Right renal pelvis (tissue), 4 donors: ENCODE measurements at regions not wholly inside any gene's neighbourhood (a gene's known extent, or its start where the extent isn't known, plus 50 kb on each side); places are given as distances from the start of the nearest gene placed in this dataset.

Source experiments
- DNase-seq, 4 donors: peaks; one replicate each; pipeline ENCODE4 v3.0.0-alpha.2; 2013; ENCODE audit warnings: low read depth in 4 of 4, low spot score in 3 of 4, missing footprints in 1 of 4

- DNase-seq: no peak
These were observed 82.5 kb downstream of the CMPK2 start for GRCh38 chr2:6783238-6783614.

GRCh38 chr2:6784291-6784690 lies 81.4 kb downstream of the CMPK2 start:
- no peak for DNase-seq

GRCh38 chr2:6785493-6785892 lies 80.2 kb downstream of the CMPK2 start:
- no peak for DNase-seq

GRCh38 chr2:6787376-6787775 lies 78.3 kb downstream of the CMPK2 start:
- DNase-seq: no peak

- no peak for DNase-seq
These were observed 77.1 kb downstream of the CMPK2 start for GRCh38 chr2:6788614-6789013.

GRCh38 chr2:6789559-6790138 lies 76.1 kb downstream of the CMPK2 start:
- no peak for DNase-seq

- no peak for DNase-seq
These were observed 74.0 kb downstream of the CMPK2 start for GRCh38 chr2:6791682-6792081.

- no peak for DNase-seq
These were observed 72.8 kb downstream of the CMPK2 start for GRCh38 chr2:6792883-6793282.

- DNase-seq: no peak
These were observed 72.3 kb downstream of the CMPK2 start for GRCh38 chr2:6793371-6793770.

GRCh38 chr2:6793913-6794312 lies 71.8 kb downstream of the CMPK2 start:
- DNase-seq: no peak

GRCh38 chr2:6794448-6794847 lies 71.3 kb downstream of the CMPK2 start:
- no peak for DNase-seq
